Ovary (tissue), 3 donors: ENCODE measurements at regions not wholly inside any gene's neighbourhood (a gene's known extent, or its start where the extent isn't known, plus 50 kb on each side); places are given as distances from the start of the nearest gene placed in this dataset.

Experiments used
- CTCF ChIP-seq, 3 donors: fragments of 450-650 bp in 2 of 3; fragments of 200-600 bp in 1 of 3; IDR thresholded peaks; one replicate each; pipeline versions ENCODE4 v1.5.1 to v1.8.0; 2016 to 2022; ENCODE audit warnings: antibody characterized with exemption in 3 of 3, mild to moderate bottlenecking in 1 of 3
- EP300 ChIP-seq: sonication (generic); formaldehyde crosslinking; IDR thresholded peaks from one replicate; pipeline ENCODE4 v1.6.1; 2017; ENCODE audit warnings: antibody characterized with exemption
- POLR2A ChIP-seq: fragments of 450-650 bp; IDR thresholded peaks from one replicate; pipeline ENCODE4 v1.6.1; 2017; ENCODE audit warnings: antibody characterized with exemption, mild to moderate bottlenecking, moderate library complexity
- donor health status: DM: no; HTN: no; CAD: no.

- TF ChIP-seq CTCF (IDR thresholded peaks at IDR 0.05) = no peak
- no peak for TF ChIP-seq POLR2A
- TF ChIP-seq EP300 = no peak
These were observed 284.0 kb downstream of the ETS1 start for GRCh38 chr11:128303383-128303782.
